ENCODE measurements at regions not wholly inside any gene's neighbourhood (a gene's known extent, or its start where the extent isn't known, plus 50 kb on each side); places are given as distances from the start of the nearest gene placed in this dataset.

GRCh38 chr5:12854386-12854785 is 950.1 kb upstream of the CTNND2 start:
- H3K23ac ChIP-seq (ENCODE audit: insufficient read length, low read depth, low read length): no peak overlapping the region
- H3K4ac ChIP-seq (ENCODE audit: low read depth, low read length): no peak overlapping the region
- H3K27me3 ChIP-seq (ENCODE audit: insufficient read depth, low read length): no peaks in the 10 kb centered on the region
- H3K79me1 ChIP-seq (ENCODE audit: insufficient read depth, low read depth, low read length, poor library complexity, severe bottlenecking): no peaks in the 10 kb centered on the region
- no peak overlapping the region for H3K14ac ChIP-seq (ENCODE audit: insufficient read depth, low read length)
- H2BK15ac ChIP-seq (ENCODE audit: low read depth, low read length): no peak overlapping the region
- H3K9me3 Mint-ChIP-seq: peaks cover 7% of the 10 kb centered on the region in 2 experiments; a peak in 4 of 5 replicates
- no peaks in the 10 kb centered on the region for H3K23me2 ChIP-seq (ENCODE audit: insufficient read length, low read depth, low read length, poor library complexity, severe bottlenecking)
- peaks cover 5% of the 10 kb centered on the region for H3K27me3 Mint-ChIP-seq (ENCODE audit: low read depth)
- H3T11ph ChIP-seq (ENCODE audit: low read length): no peak overlapping the region
- no peaks in the 10 kb centered on the region for H3K79me2 ChIP-seq (ENCODE audit: insufficient read depth, low read length)
- H3K27ac ChIP-seq (ENCODE audit: insufficient read length, low read depth, low read length): no peak overlapping the region
- no peak overlapping the region for H2BK120ac ChIP-seq (ENCODE audit: low read depth, low read length, poor library complexity, severe bottlenecking)
- no peak overlapping the region for H3K9ac ChIP-seq (ENCODE audit: extremely low read depth, insufficient read length, low read length)
- DNase-seq: no peak
- no peak overlapping the region for H2AK5ac ChIP-seq (ENCODE audit: insufficient read length, low read length)
- no peak overlapping the region for H3K56ac ChIP-seq (ENCODE audit: insufficient read length, low read depth, low read length)
- no peaks in the 10 kb centered on the region for H3K9me3 ChIP-seq (ENCODE audit: control insufficient read depth, low read depth, low read length)
- H4K5ac ChIP-seq (ENCODE audit: insufficient read length, low read depth, low read length): no peak overlapping the region
- no peak overlapping the region for H4K91ac ChIP-seq (ENCODE audit: insufficient read length, low read depth, low read length)
- H3K4me1 Mint-ChIP-seq: peaks cover 20 to 24% of the 10 kb centered on the region in 2 experiments
- H3K27ac Mint-ChIP-seq: no peak overlapping the region
- H2AFZ ChIP-seq (ENCODE audit: low read length): no peak overlapping the region
- H3K4me3 Mint-ChIP-seq: no peak overlapping the region
- no peaks in the 10 kb centered on the region; the same call in 1 of the 2 replicates for H3K4me1 ChIP-seq (ENCODE audit: insufficient read depth, low read length)
- H3K4me2 ChIP-seq (ENCODE audit: insufficient read depth, insufficient read length, low read length): no peak overlapping the region
- peaks cover 8 to 30% (median 13%) of the 10 kb centered on the region in 3 experiments; a peak in 6 of 7 replicates for H3K36me3 Mint-ChIP-seq (ENCODE audit: insufficient read depth in 1 of 3, low read depth in 3 of 3)
- H4K8ac ChIP-seq (replicated peaks; ENCODE audit: insufficient read length, low read depth, low read length): no peak overlapping the region
- no peak overlapping the region for H2BK20ac ChIP-seq (ENCODE audit: low read depth, low read length, poor library complexity, severe bottlenecking)
- no peaks in the 10 kb centered on the region for H4K20me1 ChIP-seq (ENCODE audit: control insufficient read depth, insufficient read depth, insufficient read length)
- no peak for TF ChIP-seq CTCF (conservative IDR thresholded peaks at IDR 0.05)
- H2BK5ac ChIP-seq (ENCODE audit: insufficient read length, low read length): no peak overlapping the region
- no peak overlapping the region for H2BK12ac ChIP-seq (ENCODE audit: insufficient read length, low read depth, low read length)
- no CpG with 5 or more reads among the region's 5 CpGs for WGBS (ENCODE audit: extremely low coverage, insufficient read length, low lambda C conversion rate)
- no peak overlapping the region for H3K18ac ChIP-seq (ENCODE audit: insufficient read length, low read depth, low read length)
